HCT116 (cell line): ENCODE measurements at regions not wholly inside any gene's neighbourhood (a gene's known extent, or its start where the extent isn't known, plus 50 kb on each side); places are given as distances from the start of the nearest gene placed in this dataset.

ENCODE experiments used
- ATAC-seq: fragments of 200-7000 bp; cut with Tn5 transposase; 2 replicates; pipeline ENCODE4 v1.9.1; 2020; ENCODE audit warnings: mild to moderate bottlenecking, moderate library complexity
- BruUV-seq: library from RNA; stranded (reverse); fragments of 400-500 nt; replicated peaks from 2 replicates; lab custom pipeline; 2021; lab: Mats Ljungman, UMichigan
- CTCF ChIA-PET: fragments of 300-600 bp; sonication (Branson Sonifier 250); formaldehyde crosslinking; loops from one replicate; lab custom pipeline; 2021; ENCODE audit warnings: antibody characterized with exemption; lab: Charles Lee
- POLR2A ChIA-PET: fragments of 300-600, 350-600 bp; sonication (Branson Sonifier 250); formaldehyde crosslinking; loops from one replicate; lab custom pipeline; 2021; ENCODE audit warnings: antibody characterized with exemption; lab: Charles Lee
- RAD21 ChIA-PET, 2 experiments: fragments of 300-600 bp; sonication (Branson Sonifier 250); formaldehyde crosslinking; loops; one replicate each; lab custom pipeline; 2023; ENCODE audit warnings: low total read pairs in 2 of 2; ENCODE audit not compliant: uncharacterized antibody in 2 of 2, unreplicated experiment in 2 of 2, low non-redundant PET in 1 of 2; lab: Charles Lee
- DNase-seq: peaks from one replicate; pipeline ENCODE4 v3.0.0-alpha.2; 2010; ENCODE audit warnings: low read depth, low spot score
- H2AFZ ChIP-seq: fragments of 200-600 bp; shearing (Covaris generic), sonication (generic); 2 replicates; pipeline ENCODE4 v1.6.1; 2017; ENCODE audit warnings: low read depth, mixed run types, mixed read lengths, antibody characterized with exemption, low read length; ENCODE audit not compliant: poor library complexity, severe bottlenecking
- H3K27ac ChIP-seq: 2 replicates; pipeline ENCODE4 v1.5.1; 2012; ENCODE audit warnings: low read depth, low read length
- H3K27me3 ChIP-seq: fragments of 200-600 bp; sonication (generic); 2 replicates; pipeline ENCODE4 v1.6.1; 2016; ENCODE audit warnings: mixed run types, low read length, mixed read lengths; ENCODE audit not compliant: insufficient read depth
- H3K36me3 ChIP-seq, 2 experiments: fragments of 200-500 bp in 1 of 2; fragments of 200-600 bp in 1 of 2; sonication (Bioruptor generic) in 1 of 2; sonication (generic) in 1 of 2; 2 replicates each; pipeline versions ENCODE4 v1.5.1 to v1.6.1; 2014 to 2016; ENCODE audit warnings: low read length in 2 of 2, inconsistent platforms in 1 of 2, mixed read lengths in 1 of 2, mixed run types in 1 of 2; ENCODE audit not compliant: insufficient read depth in 2 of 2, control insufficient read depth in 1 of 2
- H3K4me1 ChIP-seq, 2 experiments: fragments of 200-600 bp in 1 of 2; sonication (generic) in 1 of 2; 2 replicates each; pipeline versions ENCODE4 v1.5.1 to v1.6.1; 2012 to 2017; ENCODE audit warnings: low read length in 2 of 2, inconsistent platforms in 1 of 2, mild to moderate bottlenecking in 1 of 2, mixed read lengths in 1 of 2, mixed run types in 1 of 2, moderate library complexity in 1 of 2; ENCODE audit not compliant: insufficient read depth in 2 of 2, control insufficient read depth in 1 of 2
- H3K4me2 ChIP-seq: fragments of 200-600 bp; sonication (generic); 2 replicates; pipeline ENCODE4 v1.6.1; 2017; ENCODE audit warnings: mixed run types, low read length, mixed read lengths
- H3K4me3 ChIP-seq, 2 experiments: fragments of 200-600 bp in 1 of 2; sonication (generic) in 1 of 2; replicated peaks in 1 of 2; 2 replicates each; pipeline ENCODE4 v1.5.1; 2011 to 2016; ENCODE audit warnings: low read length in 2 of 2, control low read depth in 1 of 2, low read depth in 1 of 2, mild to moderate bottlenecking in 1 of 2, mixed read lengths in 1 of 2, mixed run types in 1 of 2
- H3K79me2 ChIP-seq: fragments of 200-600 bp; sonication (generic); 2 replicates; pipeline ENCODE4 v1.6.1; 2017; ENCODE audit warnings: mild to moderate bottlenecking, mixed run types, low read length, moderate library complexity, mixed read lengths; ENCODE audit not compliant: insufficient read depth
- H3K9ac ChIP-seq: fragments of 200-600 bp; sonication (generic); 2 replicates; pipeline ENCODE4 v1.6.1; 2016; ENCODE audit warnings: low read length, mixed read lengths
- H3K9me2 ChIP-seq: fragments of 200-600 bp; sonication (generic), shearing (Covaris generic); 2 replicates; pipeline ENCODE4 v1.6.1; 2017; ENCODE audit warnings: mixed run types, mild to moderate bottlenecking, moderate library complexity; ENCODE audit not compliant: insufficient read depth
- H3K9me3 ChIP-seq, 2 experiments: fragments of 200-500 bp in 1 of 2; fragments of 200-600 bp in 1 of 2; sonication (Bioruptor generic) in 1 of 2; sonication (generic) in 1 of 2; 2 replicates each; pipeline ENCODE4 v1.6.1; 2014 to 2017; ENCODE audit warnings: low read length in 2 of 2, mixed read lengths in 2 of 2, inconsistent platforms in 1 of 2, low read depth in 1 of 2, mild to moderate bottlenecking in 1 of 2, mixed run types in 1 of 2, moderate library complexity in 1 of 2; ENCODE audit not compliant: control insufficient read depth in 1 of 2, insufficient read depth in 1 of 2
- H4K20me1 ChIP-seq: fragments of 200-600 bp; sonication (generic), shearing (Covaris generic); 2 replicates; pipeline ENCODE4 v1.6.1; 2017; ENCODE audit warnings: mixed run types, mild to moderate bottlenecking, moderate library complexity; ENCODE audit not compliant: insufficient read depth
- CBX3 ChIP-seq: IDR thresholded peaks from 2 replicates; pipeline ENCODE4 v1.6.1; 2012; ENCODE audit warnings: low read depth
- CTCF ChIP-seq, 3 experiments: fragments of 200-600 bp in 1 of 3; sonication (generic) in 1 of 3; IDR thresholded peaks in 2 of 3; conservative IDR thresholded peaks in 1 of 3; 2 replicates each; pipeline ENCODE4 v1.5.1; 2012 to 2017; ENCODE audit warnings: low read depth in 2 of 3, low read length in 2 of 3, antibody characterized with exemption in 1 of 3, borderline replicate concordance in 1 of 3, control low read depth in 1 of 3, mild to moderate bottlenecking in 1 of 3, mixed read lengths in 1 of 3, mixed run types in 1 of 3, moderate library complexity in 1 of 3; ENCODE audit not compliant: insufficient read depth in 1 of 3
- EZH2 ChIP-seq: fragments of 200-600 bp; sonication (generic); IDR thresholded peaks from 2 replicates; pipeline ENCODE4 v1.6.1; 2017; ENCODE audit warnings: antibody characterized with exemption, mixed run types
- JUND ChIP-seq: IDR thresholded peaks from 2 replicates; pipeline ENCODE4 v1.6.1; 2012
- POLR2AphosphoS5 ChIP-seq: IDR thresholded peaks from 2 replicates; pipeline ENCODE4 v1.6.1; 2011; ENCODE audit warnings: mild to moderate bottlenecking, low read depth, low read length, moderate library complexity
- REST ChIP-seq: IDR thresholded peaks from 2 replicates; pipeline ENCODE4 v1.6.1; 2012; ENCODE audit warnings: low read depth
- SRF ChIP-seq: IDR thresholded peaks from 2 replicates; pipeline ENCODE4 v1.6.1; 2012; ENCODE audit warnings: low read depth
- intact Hi-C: fragments of 100-400 bp; cut with micrococcal nuclease; formaldehyde crosslinking; loops from 2 replicates; pipeline ENCODE4 v1.10.0; 2022

- Histone ChIP-seq H3K4me1 (peaks cover 0 to 6% of the 10 kb centered on the region in 2 experiments; a peak in 1 of 4 replicates), H3K4me3 (no peak overlapping the region), H2AFZ (no peak overlapping the region), H3K27me3 (peaks cover 27% of the 10 kb centered on the region), H4K20me1 (no peaks in the 10 kb centered on the region), H3K79me2 (no peaks in the 10 kb centered on the region), H3K9me2 (no peaks in the 10 kb centered on the region), H3K36me3 (no peaks in the 10 kb centered on the region), H3K4me2 (no peak overlapping the region), H3K9ac (no peak overlapping the region), H3K27ac (no peak overlapping the region), H3K9me3 (no peaks in the 10 kb centered on the region)
- intact Hi-C loops, result no loop called here
- ChIA-PET CTCF (no interaction called here), RAD21 (no interaction called here), POLR2A (no interaction called here)
- no peak for TF ChIP-seq REST
- BruUV-seq, result no TSS peak
- ATAC-seq, result no peak
- no peak for DNase-seq
These were observed 326.1 kb upstream of the ROPN1 start for GRCh38 chr3:124318014-124318413.

DNA sequence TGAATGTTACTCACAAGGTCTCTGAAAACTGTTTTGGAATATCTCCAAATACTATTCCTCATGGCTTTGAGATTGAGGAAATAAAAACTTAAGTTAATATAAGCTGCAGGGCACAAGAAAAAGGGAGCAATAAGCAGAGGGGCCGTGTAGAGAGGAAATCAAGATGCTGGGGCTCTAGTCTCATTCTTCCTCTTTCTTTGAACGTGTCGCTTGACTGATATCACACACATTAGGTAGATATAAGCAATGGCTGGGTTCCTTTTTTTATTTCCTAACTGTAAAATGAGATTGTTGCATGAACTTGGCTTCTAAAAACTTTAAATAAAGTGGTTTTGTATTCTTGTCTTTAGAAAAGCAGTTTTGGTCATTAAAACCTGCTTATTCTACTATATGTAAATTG is 326.7 kb upstream of the ROPN1 start:
- H3K9ac ChIP-seq, result no peak overlapping the region
- BruUV-seq, result no TSS peak
- CTCF ChIA-PET, result no interaction called here
- TF ChIP-seq CTCF (IDR thresholded peaks at IDR 0.05 in 2 of 3, conservative IDR thresholded peaks at IDR 0.05 in 1 of 3; ENCODE audit: borderline replicate concordance in 1 of 3, insufficient read depth in 1 of 3, low read depth in 2 of 3, low read length in 2 of 3), result no peak
- no peak for TF ChIP-seq SRF
- no peak for TF ChIP-seq CBX3
- no peak for TF ChIP-seq REST
- no peak for TF ChIP-seq JUND
- TF ChIP-seq EZH2, result no peak
- no peak for TF ChIP-seq POLR2AphosphoS5

More for the DNA sequence above, 326.7 kb upstream of the ROPN1 start:
- DNase-seq, result no peak
- ChIA-PET POLR2A (no interaction called here), RAD21 (no interaction called here)
- no peaks in the 10 kb centered on the region for H4K20me1 ChIP-seq
- H3K4me1 ChIP-seq, result peaks cover 0 to 6% of the 10 kb centered on the region in 2 experiments; a peak in 1 of 4 replicates
- no peak overlapping the region for H3K4me2 ChIP-seq
- peaks cover 33% of the 10 kb centered on the region for H3K27me3 ChIP-seq
- ATAC-seq, result no peak
- H3K79me2 ChIP-seq, result no peaks in the 10 kb centered on the region
- intact Hi-C loops, result no loop called here
- no peak overlapping the region for H3K27ac ChIP-seq
- no peaks in the 10 kb centered on the region for H3K9me3 ChIP-seq
- H3K4me3 ChIP-seq, result no peak overlapping the region
- H3K9me2 ChIP-seq, result no peaks in the 10 kb centered on the region
- no peaks in the 10 kb centered on the region for H3K36me3 ChIP-seq
- H2AFZ ChIP-seq, result no peak overlapping the region
